ENCODE measurements at regions not wholly inside any gene's neighbourhood (a gene's known extent, or its start where the extent isn't known, plus 50 kb on each side); places are given as distances from the start of the nearest gene placed in this dataset.

GRCh38 chr7:41313171-41313570 is 389.7 kb downstream of the INHBA start:
- no peak for DNase-seq (ENCODE audit: extremely low read depth, low read depth)

- DNase-seq (ENCODE audit: extremely low read depth, low read depth) = no peak
These were observed 390.7 kb downstream of the INHBA start for GRCh38 chr7:41312235-41312634.

GRCh38 chr7:41311301-41311700 is 391.6 kb downstream of the INHBA start:
- no peak for DNase-seq (ENCODE audit: extremely low read depth, low read depth)

- no peak for DNase-seq (ENCODE audit: extremely low read depth, low read depth)
These were observed 396.4 kb downstream of the INHBA start for GRCh38 chr7:41306486-41306885.

- DNase-seq (ENCODE audit: extremely low read depth, low read depth) = no peak
These were observed 397.9 kb downstream of the INHBA start for GRCh38 chr7:41305001-41305400.

GRCh38 chr7:41303709-41304108 is 399.2 kb downstream of the INHBA start:
- DNase-seq (ENCODE audit: extremely low read depth, low read depth) = no peak

- no peak for DNase-seq (ENCODE audit: extremely low read depth, low read depth)
These were observed 404.5 kb downstream of the INHBA start for GRCh38 chr7:41298409-41298808.

GRCh38 chr7:41297166-41297565 is 405.7 kb downstream of the INHBA start:
- no peak for DNase-seq (ENCODE audit: extremely low read depth, low read depth)

- DNase-seq (ENCODE audit: extremely low read depth, low read depth) = no peak
These were observed 407.5 kb downstream of the INHBA start for GRCh38 chr7:41295455-41295815.

- DNase-seq (ENCODE audit: extremely low read depth, low read depth) = no peak
These were observed 408.1 kb downstream of the INHBA start for GRCh38 chr7:41294556-41295454.

GRCh38 chr7:41292487-41292886 is 410.4 kb downstream of the INHBA start:
- DNase-seq (ENCODE audit: extremely low read depth, low read depth) = no peak

GRCh38 chr7:41287559-41288335 is 415.1 kb downstream of the INHBA start:
- DNase-seq (ENCODE audit: extremely low read depth, low read depth) = no peak

GRCh38 chr7:41280491-41280890 is 422.4 kb downstream of the INHBA start:
- DNase-seq (ENCODE audit: extremely low read depth, low read depth) = no peak

- no peak for DNase-seq (ENCODE audit: extremely low read depth, low read depth)
These were observed 425.3 kb downstream of the INHBA start for GRCh38 chr7:41277561-41277960.

- no peak for DNase-seq (ENCODE audit: extremely low read depth, low read depth)
These were observed 427.6 kb downstream of the INHBA start for GRCh38 chr7:41275255-41275654.

GRCh38 chr7:41274179-41274578 is 428.7 kb downstream of the INHBA start:
- no peak for DNase-seq (ENCODE audit: extremely low read depth, low read depth)

- no peak for DNase-seq (ENCODE audit: extremely low read depth, low read depth)
These were observed 430.2 kb downstream of the INHBA start for GRCh38 chr7:41272664-41273063.

- DNase-seq (ENCODE audit: extremely low read depth, low read depth) = no peak
These were observed 434.0 kb downstream of the INHBA start for GRCh38 chr7:41268878-41269277.

GRCh38 chr7:41261080-41261479 is 441.8 kb downstream of the INHBA start:
- no peak for DNase-seq (ENCODE audit: extremely low read depth, low read depth)

- DNase-seq (ENCODE audit: extremely low read depth, low read depth) = no peak
These were observed 445.2 kb downstream of the INHBA start for GRCh38 chr7:41257660-41258059.

GRCh38 chr7:41256186-41256945 is 446.5 kb downstream of the INHBA start:
- DNase-seq (ENCODE audit: extremely low read depth, low read depth) = no peak

Measured in NCI-H460 (cell line).